Esophagus muscularis mucosa (tissue), 4 donors: ENCODE measurements at regions not wholly inside any gene's neighbourhood (a gene's known extent, or its start where the extent isn't known, plus 50 kb on each side); places are given as distances from the start of the nearest gene placed in this dataset.
"Not testable (repeated sequence)": the region's sequence is repeated elsewhere in the genome, so short reads cannot be mapped to it uniquely, and the experiment has no call there.

Experiments
- DNase-seq: peaks from one replicate; pipeline ENCODE4 v3.0.0-alpha.2; 2017; ENCODE audit errors: extremely low spot score
- H3K27ac ChIP-seq, 4 donors: fragments of 200-600 bp; sonication (generic); replicated peaks in 1 of 4; 1 replicate in 3 of 4; 2 replicates in 1 of 4; pipeline ENCODE4 v1.5.1; 2016 to 2019; ENCODE audit warnings: mild to moderate bottlenecking in 1 of 4
- H3K27me3 ChIP-seq, 4 donors: fragments of 200-600 bp; sonication (generic); one replicate each; pipeline versions ENCODE4 v1.5.1 to v1.6.0; 2016 to 2019
- H3K36me3 ChIP-seq, 4 donors: fragments of 200-600 bp; sonication (generic); one replicate each; pipeline ENCODE4 v1.5.1; 2016 to 2019
- H3K4me1 ChIP-seq, 4 donors: fragments of 200-600 bp; sonication (generic); one replicate each; pipeline ENCODE4 v1.5.1; 2016 to 2019
- H3K4me3 ChIP-seq, 4 donors: fragments of 200-600 bp; sonication (generic); 1 replicate in 2 of 4; 2 replicates in 2 of 4; pipeline ENCODE4 v1.5.1; 2016 to 2019; ENCODE audit warnings: mild to moderate bottlenecking in 4 of 4, moderate library complexity in 1 of 4
- H3K9me3 ChIP-seq, 4 donors: fragments of 200-600 bp; sonication (generic); 1 replicate in 3 of 4; 2 replicates in 1 of 4; pipeline ENCODE4 v1.5.1; 2016 to 2019
- CTCF ChIP-seq, 3 experiments: fragments of 200-600 bp in 2 of 3; fragments of 450-650 bp in 1 of 3; sonication (generic) in 2 of 3; IDR thresholded peaks; one replicate each; pipeline ENCODE4 v1.5.1; 2017 to 2019; ENCODE audit warnings: antibody characterized with exemption in 3 of 3, mild to moderate bottlenecking in 2 of 3, moderate library complexity in 1 of 3
- EP300 ChIP-seq: sonication (generic); formaldehyde crosslinking; IDR thresholded peaks from one replicate; pipeline ENCODE4 v1.6.1; 2017; ENCODE audit warnings: antibody characterized with exemption
- POLR2A ChIP-seq: fragments of 450-650 bp; IDR thresholded peaks from one replicate; pipeline ENCODE4 v1.6.1; 2017; ENCODE audit warnings: antibody characterized with exemption, moderate library complexity, mild to moderate bottlenecking, low read depth
- POLR2AphosphoS5 ChIP-seq, 2 donors: sonication (generic); formaldehyde crosslinking; IDR thresholded peaks; one replicate each; pipeline ENCODE4 v1.6.1; 2017; ENCODE audit warnings: antibody characterized with exemption in 2 of 2
- WGBS: methylation state at CpG from one replicate; pipeline ENCODE4 v1.1.5; 2018; 5-methylcytosine and 5-hydroxymethylcytosine counted together
- intact Hi-C: fragments of 100-400 bp; cut with DNase I; formaldehyde crosslinking; loops from one replicate; pipeline ENCODE4 v1.15.1; 2023

- intact Hi-C loops, result no loop called here
- WGBS, result 33% methylated on average over 3 of the region's 3 CpGs
Observed at GRCh38 chrX:63250253-63250868, 100.8 kb downstream of the SPIN4 start.

DNA sequence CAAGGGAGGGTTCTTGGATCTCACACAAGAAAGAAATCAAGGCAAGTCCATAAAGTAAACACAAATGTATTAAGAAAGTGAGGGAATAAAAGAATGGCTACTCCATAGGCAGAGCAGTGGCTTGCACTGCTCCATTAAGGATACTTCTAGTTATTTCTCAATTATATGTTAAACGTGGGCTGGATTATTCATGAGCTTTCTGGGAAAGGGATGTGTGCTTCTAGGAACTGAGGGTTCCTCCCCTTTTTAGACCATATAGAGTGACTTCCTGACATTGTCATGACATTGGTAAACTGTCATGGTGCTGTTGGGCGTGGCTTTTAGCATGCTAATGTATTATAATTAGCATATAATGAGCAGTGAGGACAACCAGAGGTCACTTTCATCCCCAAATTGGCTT is 108.4 kb downstream of the SPIN4 start:
- WGBS, result no CpG with 5 or more reads among the region's 2 CpGs
- H3K36me3 ChIP-seq, H3K27ac ChIP-seq, H3K4me3 ChIP-seq, H3K4me1 ChIP-seq, H3K9me3 ChIP-seq, DNase-seq, intact Hi-C loops, H3K27me3 ChIP-seq: not testable (repeated sequence)

More at GRCh38 chrX:63250253-63250868, 100.8 kb downstream of the SPIN4 start:
- no peak for DNase-seq
- H3K27me3 ChIP-seq, result no peaks in the 10 kb centered on the region
- H3K9me3 ChIP-seq, result no peaks in the 10 kb centered on the region
- no peak overlapping the region for H3K4me3 ChIP-seq
- H3K4me1 ChIP-seq, result no peaks in the 10 kb centered on the region
- H3K27ac ChIP-seq, result no peak overlapping the region
- no peaks in the 10 kb centered on the region for H3K36me3 ChIP-seq
- TF ChIP-seq CTCF (IDR thresholded peaks at IDR 0.05), result peak; percentile 76 to 82 (median 79)
- TF ChIP-seq POLR2A, result no peak
- TF ChIP-seq POLR2AphosphoS5 (IDR thresholded peaks at IDR 0.05), result no peak
- TF ChIP-seq EP300, result no peak

GRCh38 chrX:63235963-63236362 is 115.2 kb downstream of the SPIN4 start:
- H3K36me3 ChIP-seq, DNase-seq, H3K27me3 ChIP-seq, H3K27ac ChIP-seq, H3K4me3 ChIP-seq, H3K4me1 ChIP-seq, intact Hi-C loops, H3K9me3 ChIP-seq: not testable (repeated sequence)
- no CpG with 5 or more reads among the region's 2 CpGs for WGBS

DNA sequence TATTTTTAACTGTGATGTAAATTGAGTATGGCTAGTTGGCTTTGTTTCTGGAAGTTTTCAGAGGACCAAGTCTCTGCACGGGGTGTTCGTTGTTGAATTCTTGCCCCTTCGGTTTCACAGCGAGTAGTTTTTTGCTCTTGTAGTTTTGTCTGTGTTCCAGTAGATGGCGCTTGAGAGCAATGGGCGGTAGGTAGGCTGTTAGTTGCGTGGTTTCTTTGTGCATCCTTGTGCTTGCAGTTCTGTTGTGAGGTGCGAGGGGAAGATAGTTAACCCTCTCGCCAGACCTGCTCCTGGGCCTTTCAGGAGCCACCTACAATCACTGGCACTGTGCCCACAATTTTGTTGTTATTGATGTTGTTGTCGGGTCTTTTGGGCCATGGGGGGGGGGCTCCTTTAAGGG is 118.1 kb downstream of the SPIN4 start:
- H3K27me3 ChIP-seq, H3K9me3 ChIP-seq, DNase-seq, H3K36me3 ChIP-seq, intact Hi-C loops, H3K4me3 ChIP-seq, H3K4me1 ChIP-seq, H3K27ac ChIP-seq: not testable (repeated sequence)
- WGBS, result no CpG with 5 or more reads among the region's 10 CpGs

DNA sequence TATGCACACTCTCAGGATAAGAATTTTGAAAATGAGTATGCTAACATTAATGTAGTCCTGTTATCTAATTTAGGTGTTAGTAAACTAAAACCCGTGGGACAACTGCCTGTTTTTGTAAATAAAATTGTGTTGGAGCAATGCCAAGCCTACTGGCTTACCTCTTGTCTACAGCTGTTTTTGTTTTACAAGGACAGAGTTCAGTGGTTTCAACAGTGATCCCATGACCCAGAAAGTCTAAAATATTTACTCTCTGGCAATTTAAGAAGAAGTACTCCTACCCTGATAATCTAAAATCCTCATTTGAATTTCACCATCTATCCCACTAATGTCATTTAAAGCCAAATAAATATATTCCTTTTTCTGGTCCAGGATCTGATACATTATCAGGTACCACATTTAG is 132.9 kb downstream of the SPIN4 start:
- H3K27ac ChIP-seq, H3K36me3 ChIP-seq, H3K4me1 ChIP-seq, H3K27me3 ChIP-seq, DNase-seq, H3K4me3 ChIP-seq, intact Hi-C loops, H3K9me3 ChIP-seq: not testable (repeated sequence)
- no CpG with 5 or more reads among the region's 1 CpG for WGBS

- H3K27me3 ChIP-seq, H3K36me3 ChIP-seq, H3K4me3 ChIP-seq, intact Hi-C loops, H3K4me1 ChIP-seq, H3K9me3 ChIP-seq, DNase-seq, H3K27ac ChIP-seq: not testable (repeated sequence)
- WGBS, result no CpG with 5 or more reads among the region's 1 CpG
Observed at GRCh38 chrX:63217549-63217948, 133.6 kb downstream of the SPIN4 start.

- H3K4me3 ChIP-seq, intact Hi-C loops, H3K36me3 ChIP-seq, H3K9me3 ChIP-seq, H3K27ac ChIP-seq, H3K27me3 ChIP-seq, H3K4me1 ChIP-seq, DNase-seq: not testable (repeated sequence)
- no CpG with 5 or more reads among the region's 1 CpG for WGBS
Observed at GRCh38 chrX:63209645-63210044, 141.5 kb downstream of the SPIN4 start.

GRCh38 chrX:63209128-63209527 is 142.0 kb downstream of the SPIN4 start:
- DNase-seq, H3K36me3 ChIP-seq, H3K4me1 ChIP-seq, H3K9me3 ChIP-seq, H3K27ac ChIP-seq, H3K27me3 ChIP-seq, intact Hi-C loops, H3K4me3 ChIP-seq: not testable (repeated sequence)
- no CpG with 5 or more reads among the region's 4 CpGs for WGBS

GRCh38 chrX:63204266-63205074 is 146.7 kb downstream of the SPIN4 start:
- H3K36me3 ChIP-seq, DNase-seq, H3K4me3 ChIP-seq, H3K9me3 ChIP-seq, H3K27me3 ChIP-seq, H3K4me1 ChIP-seq, H3K27ac ChIP-seq, intact Hi-C loops: not testable (repeated sequence)
- WGBS, result no CpG with 5 or more reads among the region's 7 CpGs

DNA sequence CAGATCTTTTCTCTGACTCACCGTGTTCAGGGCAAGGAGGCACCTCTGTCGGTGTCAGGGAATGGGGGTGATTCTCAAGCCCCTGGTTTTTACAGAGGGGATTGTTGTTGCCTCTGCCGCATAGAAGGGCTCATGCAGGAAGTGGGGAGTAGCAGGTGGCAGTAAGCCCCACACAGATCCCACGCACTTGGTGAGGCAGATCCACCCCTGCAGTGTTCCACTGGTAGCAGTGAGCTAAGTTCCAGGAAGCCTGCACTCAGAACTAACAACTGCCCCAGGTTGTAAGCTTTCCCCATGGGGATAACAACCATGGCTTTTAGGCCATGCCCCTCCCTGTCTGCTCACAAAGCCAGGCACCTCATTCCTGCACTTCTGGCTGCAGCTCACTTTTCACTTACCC is 149.1 kb downstream of the SPIN4 start:
- H3K4me3 ChIP-seq, H3K36me3 ChIP-seq, H3K9me3 ChIP-seq, DNase-seq, intact Hi-C loops, H3K27ac ChIP-seq, H3K4me1 ChIP-seq, H3K27me3 ChIP-seq: not testable (repeated sequence)
- no CpG with 5 or more reads among the region's 4 CpGs for WGBS

- H3K9me3 ChIP-seq, H3K4me1 ChIP-seq, H3K4me3 ChIP-seq, H3K36me3 ChIP-seq, intact Hi-C loops, DNase-seq, H3K27ac ChIP-seq, H3K27me3 ChIP-seq: not testable (repeated sequence)
- no CpG with 5 or more reads among the region's 3 CpGs for WGBS
Observed at GRCh38 chrX:63198693-63199092, 152.4 kb downstream of the SPIN4 start.
